ENCODE measurements at regions not wholly inside any gene's neighbourhood (a gene's known extent, or its start where the extent isn't known, plus 50 kb on each side); places are given as distances from the start of the nearest gene placed in this dataset.

- in situ Hi-C loops (cut with MboI; ENCODE audit: low pct_unique_long_range_greater_than_20kb, low sequenced_read_pairs, unreplicated experiment) = no loop called here
- no peak for TF ChIP-seq CTCF (IDR thresholded peaks at IDR 0.05; ENCODE audit: extremely low read depth, insufficient read depth, missing control alignments)
- no peak for DNase-seq (ENCODE audit: low spot score)
Observed at GRCh38 chr5:10856071-10856470, 95.0 kb upstream of the DAP start.

- in situ Hi-C loops (cut with MboI; ENCODE audit: low pct_unique_long_range_greater_than_20kb, low sequenced_read_pairs, unreplicated experiment) = no loop called here
- DNase-seq (ENCODE audit: low spot score) = no peak
- no peak for TF ChIP-seq CTCF (IDR thresholded peaks at IDR 0.05; ENCODE audit: extremely low read depth, insufficient read depth, missing control alignments)
Observed at GRCh38 chr5:10854506-10855277, 93.7 kb upstream of the DAP start.

- no peak for DNase-seq (ENCODE audit: low spot score)
- TF ChIP-seq CTCF (IDR thresholded peaks at IDR 0.05; ENCODE audit: extremely low read depth, insufficient read depth, missing control alignments) = no peak
- in situ Hi-C loops (cut with MboI; ENCODE audit: low pct_unique_long_range_greater_than_20kb, low sequenced_read_pairs, unreplicated experiment) = no loop called here
Observed at GRCh38 chr5:10853154-10853553, 92.1 kb upstream of the DAP start.

GRCh38 chr5:10849278-10849677 is 88.2 kb upstream of the DAP start:
- DNase-seq (ENCODE audit: low spot score) = no peak
- TF ChIP-seq CTCF (IDR thresholded peaks at IDR 0.05; ENCODE audit: extremely low read depth, insufficient read depth, missing control alignments) = no peak
- in situ Hi-C loops (cut with MboI; ENCODE audit: low pct_unique_long_range_greater_than_20kb, low sequenced_read_pairs, unreplicated experiment) = no loop called here

- TF ChIP-seq CTCF (IDR thresholded peaks at IDR 0.05; ENCODE audit: extremely low read depth, insufficient read depth, missing control alignments) = no peak
- in situ Hi-C loops (cut with MboI; ENCODE audit: low pct_unique_long_range_greater_than_20kb, low sequenced_read_pairs, unreplicated experiment) = no loop called here
Observed at GRCh38 chr5:10844016-10844415, 83.0 kb upstream of the DAP start.

GRCh38 chr5:10842823-10843222 is 81.8 kb upstream of the DAP start:
- no peak for TF ChIP-seq CTCF (IDR thresholded peaks at IDR 0.05; ENCODE audit: extremely low read depth, insufficient read depth, missing control alignments)
- in situ Hi-C loops (cut with MboI; ENCODE audit: low pct_unique_long_range_greater_than_20kb, low sequenced_read_pairs, unreplicated experiment) = no loop called here
- no peak for DNase-seq (ENCODE audit: low spot score)

More at GRCh38 chr5:10844016-10844415, 83.0 kb upstream of the DAP start:
- no peak for DNase-seq (ENCODE audit: low spot score)

Data from GM13977 (cell line).